HG02678 (cell line): ENCODE measurements at regions not wholly inside any gene's neighbourhood (a gene's known extent, or its start where the extent isn't known, plus 50 kb on each side); places are given as distances from the start of the nearest gene placed in this dataset.
"Not testable (repeated sequence)": the region's sequence is repeated elsewhere in the genome, so short reads cannot be mapped to it uniquely, and the experiment has no call there.

Source experiments
- ATAC-seq: cut with Tn5 transposase; IDR thresholded peaks from one replicate; pipeline ENCODE4 v1.9.1; 2021; ENCODE audit warnings: mild to moderate bottlenecking, moderate library complexity; ENCODE audit not compliant: unreplicated experiment

DNA sequence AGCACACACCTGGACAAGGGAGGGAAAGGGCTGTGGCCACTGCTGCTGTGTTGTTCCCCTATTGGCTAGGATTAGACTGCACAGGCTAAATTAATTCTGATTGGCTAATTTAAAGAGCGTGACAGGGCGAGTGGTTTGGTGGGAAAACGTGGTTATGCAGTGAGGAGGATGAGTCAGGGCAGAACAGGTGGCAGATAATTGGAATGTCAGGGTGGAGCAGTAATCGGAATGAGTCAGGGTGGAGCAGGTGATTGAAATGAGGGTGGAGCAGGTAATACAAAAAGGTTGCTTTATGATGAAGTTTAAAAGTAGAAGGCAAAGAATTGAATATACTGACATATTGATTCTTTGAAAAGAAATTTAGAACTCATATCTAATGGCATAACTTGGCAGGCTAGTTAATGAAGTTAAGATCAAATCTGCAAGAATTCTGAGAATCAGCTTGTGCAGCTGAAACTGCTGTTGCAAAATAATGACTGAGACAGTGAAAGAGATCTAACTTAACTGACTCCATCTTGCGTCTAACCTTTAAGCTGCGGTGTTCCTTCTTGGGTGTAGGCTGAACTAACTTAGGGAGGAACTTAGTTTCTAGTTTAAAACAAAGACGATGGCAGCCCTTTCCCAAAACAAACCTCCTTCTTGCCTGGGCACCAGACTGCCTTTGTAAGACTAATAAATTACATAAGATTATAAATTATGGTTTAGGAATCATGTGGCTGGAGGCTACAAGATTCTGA is 174.3 kb downstream of the UTP18 start:
- no peak for ATAC-seq

DNA sequence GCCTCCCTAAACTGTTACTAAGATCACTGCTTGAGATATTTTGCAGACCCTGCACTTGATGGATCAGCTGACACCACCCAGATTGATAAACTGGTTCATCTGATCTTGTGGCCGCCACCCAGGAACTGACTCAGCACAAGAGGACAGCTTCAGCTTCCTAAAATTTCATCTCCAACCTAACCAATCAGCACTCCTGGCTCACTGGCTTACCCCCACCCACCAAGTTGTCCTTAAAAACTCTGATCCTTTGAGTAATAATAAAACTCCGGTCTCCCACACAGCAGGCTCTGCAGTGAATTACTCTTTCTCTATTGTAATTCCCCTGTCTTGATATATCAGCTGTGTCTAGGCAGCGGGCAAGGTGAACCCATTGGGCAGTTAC is 174.8 kb downstream of the UTP18 start:
- no peak for ATAC-seq

DNA sequence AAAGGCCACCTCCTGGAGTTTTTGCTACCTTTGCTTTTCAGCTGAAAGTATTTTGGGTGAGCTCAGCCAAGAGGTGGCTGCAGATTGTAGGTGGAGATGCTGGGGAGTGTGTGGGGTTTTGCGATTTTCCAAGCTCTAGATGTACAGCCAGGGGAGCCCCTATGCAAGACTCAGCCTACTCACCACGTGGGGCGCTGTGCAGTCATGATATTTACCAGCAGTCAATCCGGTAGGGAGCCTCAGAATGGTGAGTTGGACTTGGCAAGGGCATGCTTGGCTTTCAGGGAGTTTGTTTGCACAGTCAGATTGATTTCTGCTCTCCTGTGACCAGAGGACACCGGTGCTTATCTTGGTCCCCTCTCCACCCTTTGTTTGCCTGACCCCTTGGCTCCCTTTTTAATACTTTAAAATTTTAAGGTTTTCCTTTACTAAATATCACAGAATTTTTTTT is 175.3 kb downstream of the UTP18 start:
- ATAC-seq = no peak

GRCh38 chr17:51439395-51440229 is 179.3 kb downstream of the UTP18 start:
- ATAC-seq = no peak

- ATAC-seq = no peak
Measured at GRCh38 chr17:51441431-51441830, 181.1 kb downstream of the UTP18 start.

DNA sequence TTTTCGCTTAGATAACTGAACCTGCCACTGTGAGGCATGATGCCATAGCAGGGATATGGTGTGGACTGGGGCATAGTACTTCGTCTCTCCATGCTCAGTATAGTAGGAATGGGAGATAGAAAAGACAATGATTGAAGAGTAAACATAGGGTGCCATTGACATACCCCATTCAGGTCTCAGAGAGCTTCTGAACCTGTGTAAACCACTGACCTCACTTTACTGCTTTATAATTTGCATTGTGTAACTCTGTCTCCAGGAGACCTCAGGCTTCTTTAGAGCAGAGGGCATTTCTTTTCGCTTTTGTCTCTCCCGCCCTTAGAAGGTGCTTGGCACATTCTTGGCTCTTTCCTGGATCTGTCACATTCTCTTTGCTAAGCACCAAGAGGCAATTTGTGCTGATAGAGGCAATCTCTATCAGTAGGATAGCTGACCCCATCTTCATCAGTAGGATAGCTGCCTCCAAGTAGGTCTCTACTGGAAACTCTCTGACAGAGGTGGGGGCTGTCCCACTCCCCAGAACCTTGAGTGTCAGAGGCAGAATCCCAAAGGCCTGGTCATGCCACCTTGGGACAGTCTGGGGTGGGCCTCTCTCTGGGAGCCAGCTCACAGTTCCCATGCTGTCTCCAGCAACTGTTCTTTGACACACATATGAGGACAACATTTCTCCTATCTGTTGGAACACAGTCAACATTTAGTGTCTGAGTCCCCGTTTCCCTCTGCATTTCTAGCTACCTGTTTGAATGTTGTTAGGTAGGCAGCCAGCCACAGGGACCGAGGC is 181.9 kb downstream of the UTP18 start:
- no peak for ATAC-seq

- ATAC-seq = no peak
Measured at GRCh38 chr17:51443646-51444045, 183.3 kb downstream of the UTP18 start.

GRCh38 chr17:51445946-51446345 is 185.6 kb downstream of the UTP18 start:
- ATAC-seq = no peak

DNA sequence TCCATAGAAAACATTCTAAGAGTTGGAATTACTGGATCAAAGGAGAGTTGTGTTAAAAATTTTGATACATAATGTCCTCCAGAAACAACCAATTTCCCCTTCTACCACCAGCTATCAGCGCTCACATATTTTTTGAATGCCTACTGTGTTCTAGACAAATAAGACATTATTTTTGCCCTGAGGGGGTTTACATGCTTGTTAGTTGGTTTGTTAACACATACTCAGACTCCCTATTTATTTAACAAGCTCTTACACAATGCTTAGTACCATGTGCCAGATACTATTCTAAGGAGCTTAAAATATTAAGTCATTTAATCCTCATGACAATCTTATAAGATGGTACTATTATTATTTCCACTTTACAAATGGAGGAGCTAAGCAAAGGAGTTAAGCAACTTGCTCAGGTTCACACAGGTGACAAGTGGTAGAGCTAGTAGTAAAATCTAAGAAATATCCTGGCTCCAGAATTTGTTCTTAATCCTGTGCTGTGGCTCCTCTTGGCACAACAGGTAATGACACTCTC is 194.2 kb downstream of the UTP18 start:
- no peak for ATAC-seq

DNA sequence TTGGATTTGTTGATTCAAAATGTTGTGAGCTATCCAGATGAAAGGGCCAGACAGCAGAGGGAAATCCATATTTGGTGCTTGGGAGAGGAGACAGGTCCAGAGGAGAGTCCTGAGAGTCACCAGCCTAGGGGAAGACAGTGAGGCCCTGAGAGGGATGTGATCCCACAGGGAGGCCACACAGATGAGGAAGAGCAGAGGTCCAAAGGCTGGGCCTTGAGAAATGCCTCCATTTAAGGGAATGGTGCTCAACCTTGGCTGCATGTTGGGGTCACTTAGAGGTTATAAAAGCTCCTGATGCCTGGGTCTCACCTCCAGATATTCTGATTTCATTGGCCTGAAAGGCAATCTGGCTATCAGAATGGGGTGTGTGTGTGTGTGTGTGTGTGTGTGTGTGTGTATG is 194.9 kb downstream of the UTP18 start:
- no peak for ATAC-seq

DNA sequence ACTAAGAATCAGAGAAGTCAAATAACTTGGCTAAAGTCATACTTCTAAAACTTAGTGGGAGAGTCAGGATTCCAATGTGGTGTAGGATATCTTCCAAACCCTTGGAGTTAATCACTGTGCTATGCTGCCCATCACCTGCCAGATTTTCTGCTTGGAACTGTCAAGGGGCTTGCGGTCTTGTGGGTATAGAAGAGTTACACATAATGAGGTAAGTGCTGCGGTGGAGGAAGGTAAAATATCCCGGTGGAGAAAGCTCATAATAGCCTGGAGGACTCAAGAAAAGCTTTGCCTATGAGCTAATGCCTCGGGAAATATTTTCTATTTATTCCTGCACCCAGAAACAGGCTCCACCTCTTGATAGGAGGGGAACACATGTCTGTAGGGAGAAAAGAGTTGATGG is 195.6 kb downstream of the UTP18 start:
- no peak for ATAC-seq

- ATAC-seq = no peak
Measured at GRCh38 chr17:51456942-51457341, 196.6 kb downstream of the UTP18 start.

DNA sequence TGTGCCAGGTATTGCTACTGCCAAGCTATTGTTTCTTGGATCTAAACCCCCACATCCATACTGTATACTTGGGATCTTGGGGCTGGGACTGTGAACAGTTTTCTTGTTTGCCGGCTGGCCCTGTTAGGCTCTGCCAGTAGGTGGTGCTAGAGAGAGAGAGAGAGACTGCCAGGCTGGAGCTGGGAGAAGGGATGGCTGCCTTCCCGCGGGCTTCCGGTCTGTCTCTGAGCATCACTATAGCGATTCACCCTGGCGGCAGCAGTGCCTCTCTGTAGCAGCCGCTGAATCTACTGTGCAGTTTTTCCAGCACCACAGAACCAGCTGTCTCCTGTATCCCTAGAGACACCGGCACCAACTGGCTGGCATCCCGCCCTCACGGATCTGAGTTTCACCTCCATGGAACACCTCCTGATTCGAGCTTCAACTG is 201.2 kb downstream of the UTP18 start:
- ATAC-seq = peak; percentile 73

DNA sequence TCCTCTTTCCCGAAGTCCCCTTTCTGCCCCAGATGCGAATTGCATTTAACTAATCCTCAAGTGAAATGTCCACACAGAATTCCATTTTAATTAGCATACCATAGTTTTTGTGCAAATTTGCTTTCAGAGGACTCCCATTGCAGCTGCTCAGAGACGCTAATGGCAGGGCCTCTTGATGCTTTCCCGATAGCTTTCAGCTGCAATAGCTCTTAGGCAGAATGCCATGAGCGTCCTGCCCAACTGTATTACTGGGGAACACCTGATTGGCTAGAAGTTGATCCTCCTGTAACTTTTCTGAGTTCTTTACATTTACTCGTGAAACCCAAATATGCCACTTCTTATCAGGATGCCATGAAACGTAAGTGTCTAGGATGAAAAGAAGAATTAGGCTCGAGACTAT is 203.0 kb downstream of the UTP18 start:
- ATAC-seq = no peak

DNA sequence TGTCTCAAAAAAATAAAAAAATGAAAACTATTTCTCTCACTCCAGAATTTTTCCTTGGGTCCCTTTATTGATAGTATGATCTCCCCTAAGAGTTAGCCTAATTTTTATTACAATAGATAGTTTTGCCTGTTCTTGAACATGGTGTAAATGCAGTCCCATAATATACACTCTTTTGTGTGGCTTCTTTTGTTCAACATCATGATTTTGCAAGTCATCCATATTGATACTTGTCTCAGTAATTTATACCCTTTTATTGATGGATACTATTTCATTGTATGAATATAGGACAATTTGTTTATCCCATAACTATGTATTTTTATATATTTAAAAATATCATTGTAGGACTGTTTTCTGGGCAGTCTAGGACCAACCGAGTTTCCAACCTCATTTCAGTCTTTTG is 207.0 kb downstream of the UTP18 start:
- no peak for ATAC-seq

DNA sequence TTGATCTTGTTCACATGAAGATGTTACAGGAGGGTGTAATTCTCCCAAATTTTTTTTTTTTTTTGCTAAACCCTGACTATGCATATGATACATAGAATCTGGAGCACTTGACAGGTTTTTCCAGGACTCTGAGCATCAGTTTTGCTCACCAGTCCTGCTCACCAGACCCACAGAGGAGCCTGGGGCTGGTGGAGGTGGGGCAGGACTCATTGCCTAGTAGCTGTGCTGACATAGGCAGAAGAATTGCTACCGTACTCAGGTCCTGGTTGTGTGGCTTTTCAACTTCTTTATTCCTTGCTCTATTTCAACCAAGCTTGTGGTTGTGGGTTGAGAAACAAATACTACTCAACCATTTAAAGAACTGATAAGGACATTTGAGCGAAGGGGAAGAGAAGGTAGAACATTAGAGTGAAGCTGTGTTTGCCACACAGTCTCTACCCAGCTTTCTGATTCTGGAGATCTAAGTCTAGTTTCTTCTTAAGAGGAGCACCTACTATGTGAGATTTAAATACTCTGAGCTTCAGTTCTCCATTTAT is 212.4 kb downstream of the UTP18 start:
- no peak for ATAC-seq

DNA sequence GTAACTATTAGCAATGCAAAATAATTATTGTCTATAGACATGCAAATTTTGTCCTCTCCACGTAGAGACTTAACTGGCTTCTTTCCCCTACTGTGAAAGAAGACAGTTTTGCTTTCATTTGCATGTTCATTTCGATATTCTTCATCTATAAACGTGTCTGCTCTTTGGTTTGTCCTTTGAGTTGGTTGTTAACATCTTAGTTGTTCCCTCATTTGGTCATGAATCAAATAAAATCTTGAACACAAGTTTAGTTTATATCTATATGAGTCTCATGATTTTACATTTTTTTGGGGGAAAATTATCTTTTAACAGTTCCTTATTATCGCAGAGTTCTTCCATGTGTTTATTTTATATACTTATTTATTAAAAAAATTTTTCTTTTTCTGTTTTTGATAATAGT is 214.4 kb downstream of the UTP18 start:
- no peak for ATAC-seq

- ATAC-seq = no peak
Measured at GRCh38 chr17:51475730-51476129, 215.4 kb downstream of the UTP18 start.

DNA sequence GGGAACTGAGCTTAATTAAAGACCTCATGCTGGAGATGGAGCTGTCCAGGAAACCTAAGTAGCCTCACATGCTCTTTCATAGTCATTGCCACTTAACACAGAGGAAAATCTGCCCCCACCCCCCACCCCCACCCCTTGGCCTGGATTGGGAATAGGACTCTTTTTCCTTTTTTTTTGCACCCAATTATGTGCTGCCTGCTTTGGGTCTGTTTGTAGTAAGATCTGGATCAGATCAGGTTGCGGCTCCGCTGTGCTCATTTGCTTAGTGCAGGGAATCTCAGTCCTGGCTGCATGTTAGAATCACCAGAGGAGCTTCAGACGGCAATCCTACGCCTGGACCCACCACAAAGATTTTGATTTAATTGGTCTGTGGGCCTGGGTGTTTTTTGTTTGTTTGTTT is 219.0 kb downstream of the UTP18 start:
- ATAC-seq = no peak

DNA sequence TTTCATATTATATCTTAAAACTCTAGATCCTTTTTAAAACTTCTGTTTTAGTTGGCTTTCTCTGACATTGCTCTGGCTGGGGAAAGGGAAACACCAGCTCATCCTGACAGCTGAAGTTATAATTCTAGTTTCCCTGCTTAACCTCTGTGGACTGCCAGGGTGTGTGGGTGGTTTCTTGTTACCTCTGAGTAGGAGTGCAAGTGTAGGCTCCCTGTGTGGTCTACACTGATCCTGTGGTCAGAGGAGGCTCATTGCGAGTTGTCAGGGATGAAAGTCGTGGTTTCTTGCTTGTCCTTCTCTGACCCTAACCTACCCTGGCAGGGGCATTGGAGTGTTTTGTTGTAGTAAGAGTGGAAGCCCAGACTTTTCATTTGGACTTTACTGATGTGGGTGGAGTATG is 221.0 kb downstream of the UTP18 start:
- ATAC-seq = no peak

DNA sequence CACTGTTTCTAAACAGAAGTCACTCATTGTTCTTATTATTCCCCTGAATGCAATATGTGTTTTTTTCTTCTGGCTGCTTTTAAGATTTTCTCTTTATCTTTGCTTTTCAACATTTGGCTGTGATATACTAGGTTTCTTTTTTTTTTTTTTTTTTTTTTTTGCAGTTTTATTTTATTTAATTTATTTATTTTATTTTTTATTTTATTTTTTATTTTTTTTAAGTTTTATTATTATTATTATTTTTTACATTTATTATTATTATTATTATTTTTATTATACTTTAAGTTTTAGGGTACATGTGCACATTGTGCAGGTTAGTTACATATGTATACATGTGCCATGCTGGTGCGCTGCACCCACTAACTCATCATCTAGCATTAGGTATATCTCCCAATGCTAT is 221.9 kb downstream of the UTP18 start:
- not testable (repeated sequence) for ATAC-seq
